Activated T-cell treated with anti-CD3 and anti-CD28 coated beads, Interleukin-2, amount 50 U/mL, for 4 hours (primary cell): ENCODE measurements at regions not wholly inside any gene's neighbourhood (a gene's known extent, or its start where the extent isn't known, plus 50 kb on each side); places are given as distances from the start of the nearest gene placed in this dataset.

Source experiments
- ATAC-seq, 2 donors: fragments of 200-7000 bp; cut with Tn5 transposase; one replicate each; pipeline ENCODE4 v1.10.0; 2021
- DNase-seq: peaks from one replicate; pipeline ENCODE4 v3.0.0-alpha.2; 2020
- H3K27me3 Mint-ChIP-seq: one replicate; pipeline ENCODE4 v1.8.0; 2021; ENCODE audit warnings: low read depth, mixed read lengths
- H3K36me3 Mint-ChIP-seq: one replicate; pipeline ENCODE4 v1.8.0; 2022; ENCODE audit warnings: mixed read lengths; ENCODE audit not compliant: insufficient read depth
- H3K4me1 Mint-ChIP-seq: one replicate; pipeline ENCODE4 v1.8.0; 2021; ENCODE audit warnings: low read depth, mixed read lengths
- H3K4me3 Mint-ChIP-seq: one replicate; pipeline ENCODE4 v1.8.0; 2021; ENCODE audit warnings: mild to moderate bottlenecking, moderate library complexity, mixed read lengths
- H3K9me3 Mint-ChIP-seq: one replicate; pipeline ENCODE4 v1.8.0; 2021; ENCODE audit warnings: mixed read lengths

DNA sequence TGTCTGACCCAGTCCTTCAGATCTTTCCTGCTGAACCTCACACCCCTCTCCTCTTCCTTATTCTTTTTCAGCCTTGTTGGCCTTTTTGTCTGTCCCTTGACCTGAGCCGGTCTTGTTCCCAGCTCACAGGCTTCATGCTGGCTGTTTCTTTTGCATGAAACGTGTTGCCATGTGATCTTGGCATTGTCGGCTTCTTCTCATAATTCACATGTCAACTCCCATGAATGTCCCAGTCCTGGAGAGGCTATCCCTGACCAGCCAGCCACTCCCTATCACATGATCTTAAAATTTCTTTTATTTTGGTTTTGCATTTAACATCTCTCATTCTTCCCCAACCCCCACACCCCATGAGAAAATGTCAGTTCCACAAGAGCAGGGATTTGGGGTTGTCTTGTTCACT lies 131.2 kb upstream of the TSHZ2 start:
- Mint-ChIP-seq H3K9me3 (no peaks in the 10 kb centered on the region), H3K4me3 (no peak overlapping the region), H3K36me3 (no peaks in the 10 kb centered on the region), H3K4me1 (peaks cover 2% of the 10 kb centered on the region), H3K27me3 (peaks cover 4% of the 10 kb centered on the region)
- DNase-seq = no peak
- ATAC-seq = no peak

DNA sequence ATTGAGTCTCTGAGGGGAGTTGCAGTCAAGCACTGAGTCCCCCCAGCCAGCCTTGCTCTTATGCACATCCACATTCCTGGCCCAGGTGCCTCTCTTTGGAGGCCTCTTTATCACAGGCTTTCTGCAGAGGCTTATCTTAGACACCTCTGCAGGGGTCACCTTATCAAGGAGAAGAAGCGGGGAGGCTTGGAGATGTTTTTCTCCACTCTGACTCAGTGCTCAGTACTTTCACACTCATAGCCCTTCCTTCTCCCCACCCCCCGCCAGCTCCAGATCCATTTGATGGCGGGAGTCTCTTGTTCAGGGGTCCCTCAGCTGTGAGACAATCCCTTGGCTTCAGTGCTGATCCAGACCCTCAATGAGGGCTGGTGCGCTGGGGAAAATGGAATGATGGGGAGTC lies 132.1 kb upstream of the TSHZ2 start:
- no peaks in the 10 kb centered on the region for H3K4me1 Mint-ChIP-seq
- H3K9me3 Mint-ChIP-seq = no peaks in the 10 kb centered on the region
- ATAC-seq (no peak), DNase-seq (no peak)
- H3K4me3 Mint-ChIP-seq = no peak overlapping the region
- H3K36me3 Mint-ChIP-seq = no peaks in the 10 kb centered on the region
- peaks cover 4% of the 10 kb centered on the region for H3K27me3 Mint-ChIP-seq

DNA sequence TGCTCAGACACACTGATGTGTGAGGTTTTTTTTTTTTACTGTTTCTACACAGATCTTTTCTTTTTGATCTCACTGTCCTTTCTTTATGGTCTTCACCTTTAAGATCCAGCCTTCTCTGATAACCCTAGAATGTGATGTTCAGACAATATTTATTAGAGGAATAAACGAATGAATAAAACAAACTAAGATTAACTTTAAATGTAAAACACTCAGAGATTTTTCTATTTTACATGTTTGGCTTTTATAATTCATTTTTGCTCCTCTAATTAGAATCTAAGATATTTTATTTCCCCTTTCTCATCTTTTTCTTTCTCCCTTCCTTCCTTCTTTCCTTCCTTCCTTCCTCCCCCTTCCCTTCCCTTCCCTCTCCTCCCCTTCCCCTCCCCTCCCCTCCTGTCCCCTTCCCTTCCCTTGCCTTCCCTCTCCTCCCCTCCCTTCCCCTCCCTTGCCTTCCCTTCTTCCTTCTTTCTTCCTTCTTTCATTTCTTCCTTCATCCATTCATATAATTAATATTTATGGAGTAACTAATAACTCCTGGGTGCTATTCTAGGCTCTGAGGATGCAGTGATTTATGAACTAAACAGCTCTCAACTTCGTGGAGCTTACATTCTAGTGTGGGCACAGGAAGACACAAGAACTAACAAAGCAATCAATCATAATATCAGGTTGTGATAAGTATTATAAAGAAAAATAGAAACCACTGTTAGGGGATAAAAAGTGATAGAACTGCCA lies 133.5 kb upstream of the TSHZ2 start:
- H3K36me3 Mint-ChIP-seq = no peaks in the 10 kb centered on the region
- ATAC-seq (no peak), DNase-seq (no peak)
- no peaks in the 10 kb centered on the region for H3K9me3 Mint-ChIP-seq
- H3K27me3 Mint-ChIP-seq = peaks cover 5% of the 10 kb centered on the region
- no peak overlapping the region for H3K4me3 Mint-ChIP-seq
- H3K4me1 Mint-ChIP-seq = no peaks in the 10 kb centered on the region

DNA sequence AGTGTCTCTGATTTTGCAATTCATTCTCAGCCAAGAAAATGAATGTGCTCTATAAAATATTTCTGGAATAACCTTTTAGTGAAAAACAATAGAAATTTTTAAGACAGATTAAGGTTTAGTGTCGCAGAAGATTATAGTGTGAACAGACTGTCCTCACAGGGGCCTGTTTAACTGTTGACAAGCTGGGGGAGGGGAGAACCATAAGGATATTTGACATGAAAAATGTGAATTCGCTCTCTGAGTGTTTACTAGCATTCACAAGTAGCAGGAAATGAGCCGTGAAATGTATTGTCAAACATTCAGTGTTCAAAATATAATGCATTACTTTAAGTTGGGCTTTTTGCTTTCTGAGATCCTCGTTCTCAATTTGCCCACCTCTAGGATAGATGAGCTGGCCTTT lies 134.8 kb upstream of the TSHZ2 start:
- Mint-ChIP-seq H3K9me3 (no peaks in the 10 kb centered on the region), H3K36me3 (no peaks in the 10 kb centered on the region), H3K4me3 (no peak overlapping the region), H3K4me1 (no peaks in the 10 kb centered on the region), H3K27me3 (peaks cover 2% of the 10 kb centered on the region)
- DNase-seq (no peak), ATAC-seq (no peak)

DNA sequence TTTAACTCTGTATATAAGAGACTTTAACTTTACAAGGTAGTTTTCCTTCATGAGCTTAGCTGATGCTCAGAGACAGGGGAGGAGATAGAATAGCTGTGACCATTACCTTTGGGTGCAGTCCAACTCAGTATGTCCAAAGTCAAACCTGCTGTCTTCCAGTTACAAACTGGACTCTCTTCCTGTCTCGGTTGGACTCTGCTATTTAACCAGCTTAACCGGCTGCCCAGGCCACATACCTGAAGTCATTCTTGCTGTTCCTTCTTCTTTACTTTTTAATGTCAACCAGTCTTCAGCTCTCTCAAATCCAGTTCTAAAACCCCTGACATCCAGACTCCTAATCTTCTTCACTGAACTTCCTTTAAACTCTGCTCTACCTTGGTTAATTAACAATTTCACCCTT lies 138.3 kb upstream of the TSHZ2 start:
- DNase-seq (no peak), ATAC-seq (no peak)
- H3K4me3 Mint-ChIP-seq = no peak overlapping the region
- no peaks in the 10 kb centered on the region for H3K36me3 Mint-ChIP-seq
- H3K27me3 Mint-ChIP-seq = peaks cover 2% of the 10 kb centered on the region
- no peaks in the 10 kb centered on the region for H3K4me1 Mint-ChIP-seq
- peaks cover 7% of the 10 kb centered on the region for H3K9me3 Mint-ChIP-seq

DNA sequence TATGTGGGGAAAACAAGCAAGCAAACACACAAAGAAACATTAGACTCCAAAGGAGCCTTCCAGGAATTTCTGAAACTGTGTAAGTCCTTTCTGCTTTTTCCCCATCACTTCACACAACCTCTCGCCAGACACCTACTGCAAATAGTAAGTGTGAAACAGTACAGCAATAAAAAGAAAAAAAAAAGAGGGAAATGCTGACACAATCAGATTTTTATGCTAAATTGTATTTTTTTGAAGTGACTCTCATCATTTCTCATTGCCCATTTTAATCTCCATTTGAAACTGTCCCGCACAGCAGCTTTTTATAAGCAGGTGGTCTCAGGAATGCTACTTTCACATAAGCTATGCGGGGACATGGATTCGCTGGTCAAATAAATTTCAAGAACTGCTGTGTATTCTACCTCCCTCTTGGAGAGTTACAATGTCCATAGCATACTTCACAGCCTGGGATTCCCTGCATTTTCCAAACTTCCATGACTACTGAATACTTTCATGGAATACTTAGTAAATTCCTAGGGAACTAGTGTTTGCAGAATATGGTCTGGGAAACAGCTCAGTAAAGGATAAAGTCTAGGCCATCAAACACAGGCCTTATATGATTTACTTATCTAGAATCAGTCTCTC lies 139.9 kb upstream of the TSHZ2 start:
- no peak overlapping the region for H3K4me3 Mint-ChIP-seq
- H3K36me3 Mint-ChIP-seq = no peaks in the 10 kb centered on the region
- H3K27me3 Mint-ChIP-seq = peaks cover 2% of the 10 kb centered on the region
- ATAC-seq (no peak), DNase-seq (no peak)
- no peaks in the 10 kb centered on the region for H3K4me1 Mint-ChIP-seq
- peaks cover 7% of the 10 kb centered on the region for H3K9me3 Mint-ChIP-seq

DNA sequence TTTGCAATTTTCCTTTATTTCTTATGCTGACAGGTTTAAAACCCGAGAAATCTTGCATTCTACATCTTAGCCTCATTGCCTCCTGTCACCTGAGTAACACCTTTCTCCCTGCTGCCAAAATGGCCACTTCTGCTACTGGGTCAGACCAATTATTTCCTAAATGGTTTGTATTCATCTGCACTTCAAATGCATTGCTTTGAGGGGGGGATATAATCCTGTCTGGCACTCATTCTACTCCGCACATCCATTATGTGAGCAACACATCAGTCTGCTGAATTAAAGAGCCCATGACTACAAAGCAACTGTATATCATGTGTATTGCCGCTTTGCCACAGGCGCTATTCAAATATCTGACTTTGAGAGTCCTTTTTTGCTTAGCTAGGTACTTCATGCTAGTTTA lies 141.6 kb upstream of the TSHZ2 start:
- ATAC-seq = no peak
- DNase-seq = no peak
- Mint-ChIP-seq H3K4me3 (no peak overlapping the region), H3K4me1 (no peaks in the 10 kb centered on the region), H3K27me3 (peaks cover 2% of the 10 kb centered on the region), H3K9me3 (peaks cover 7% of the 10 kb centered on the region), H3K36me3 (no peaks in the 10 kb centered on the region)

DNA sequence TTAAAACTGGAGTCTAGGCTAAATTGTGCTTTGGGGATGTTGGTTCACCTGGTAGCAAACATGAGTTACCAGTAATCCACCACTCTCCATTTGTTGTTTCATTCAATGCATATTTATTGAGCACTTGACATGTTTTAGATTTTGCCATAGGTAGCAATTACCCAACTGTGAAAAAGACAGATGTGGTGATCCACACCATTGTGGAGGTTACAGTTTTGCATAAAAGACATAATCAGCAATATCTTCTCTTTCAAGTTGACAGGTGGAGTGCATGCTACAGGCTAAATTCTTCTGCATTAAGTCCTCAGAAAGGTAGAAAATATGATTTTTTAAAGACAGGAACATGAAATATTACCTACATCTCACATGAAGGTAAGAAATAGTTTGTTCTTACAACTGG lies 143.0 kb upstream of the TSHZ2 start:
- Mint-ChIP-seq H3K4me1 (peaks cover 5% of the 10 kb centered on the region), H3K36me3 (no peaks in the 10 kb centered on the region), H3K9me3 (peaks cover 7% of the 10 kb centered on the region), H3K4me3 (no peak overlapping the region), H3K27me3 (no peaks in the 10 kb centered on the region)
- ATAC-seq = no peak
- DNase-seq = no peak

DNA sequence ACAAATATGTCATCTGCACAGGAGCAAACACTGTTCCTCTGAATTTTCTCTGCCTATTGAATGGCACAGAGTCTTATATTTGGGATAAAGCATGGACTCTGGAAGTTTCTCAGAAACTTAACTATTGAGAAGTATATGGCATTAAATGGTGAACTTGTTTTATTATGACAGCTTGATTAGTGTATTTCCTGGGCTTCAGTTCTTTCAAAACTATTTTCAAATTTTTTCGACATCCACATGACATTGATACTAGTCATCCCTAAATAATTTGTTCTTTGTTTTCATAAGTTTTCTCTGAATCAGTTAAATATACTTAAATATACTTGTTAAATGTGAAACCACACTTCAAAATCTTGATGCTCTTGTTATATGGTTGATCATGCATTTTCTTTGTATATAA lies 144.0 kb upstream of the TSHZ2 start:
- no peaks in the 10 kb centered on the region for H3K27me3 Mint-ChIP-seq
- DNase-seq (no peak), ATAC-seq (no peak)
- H3K4me3 Mint-ChIP-seq = no peak overlapping the region
- H3K4me1 Mint-ChIP-seq = peaks cover 7% of the 10 kb centered on the region
- no peaks in the 10 kb centered on the region for H3K36me3 Mint-ChIP-seq
- peaks cover 7% of the 10 kb centered on the region for H3K9me3 Mint-ChIP-seq

DNA sequence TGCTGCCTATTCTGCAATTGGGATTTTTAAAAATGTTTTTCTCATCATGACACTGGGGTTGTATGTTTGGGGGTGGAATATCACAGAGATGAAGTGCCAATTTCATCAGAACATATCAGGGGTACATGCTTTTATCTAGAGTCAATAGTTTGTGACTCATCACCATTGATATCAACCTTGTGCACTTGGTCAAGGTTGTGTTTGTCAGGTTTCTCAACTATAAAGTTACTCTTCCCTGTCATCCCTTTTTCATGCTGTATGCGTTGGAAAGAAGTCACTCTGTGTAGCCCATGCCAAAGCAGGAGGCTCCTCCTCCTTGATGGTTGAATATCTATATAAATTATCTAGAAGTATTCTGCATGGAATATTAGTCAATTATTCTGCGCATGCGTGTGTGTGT lies 145.4 kb upstream of the TSHZ2 start:
- no peaks in the 10 kb centered on the region for H3K36me3 Mint-ChIP-seq
- H3K9me3 Mint-ChIP-seq = peaks cover 7% of the 10 kb centered on the region
- no peak for DNase-seq
- H3K4me3 Mint-ChIP-seq = no peak overlapping the region
- no peak for ATAC-seq
- peaks cover 7% of the 10 kb centered on the region for H3K4me1 Mint-ChIP-seq
- no peaks in the 10 kb centered on the region for H3K27me3 Mint-ChIP-seq

DNA sequence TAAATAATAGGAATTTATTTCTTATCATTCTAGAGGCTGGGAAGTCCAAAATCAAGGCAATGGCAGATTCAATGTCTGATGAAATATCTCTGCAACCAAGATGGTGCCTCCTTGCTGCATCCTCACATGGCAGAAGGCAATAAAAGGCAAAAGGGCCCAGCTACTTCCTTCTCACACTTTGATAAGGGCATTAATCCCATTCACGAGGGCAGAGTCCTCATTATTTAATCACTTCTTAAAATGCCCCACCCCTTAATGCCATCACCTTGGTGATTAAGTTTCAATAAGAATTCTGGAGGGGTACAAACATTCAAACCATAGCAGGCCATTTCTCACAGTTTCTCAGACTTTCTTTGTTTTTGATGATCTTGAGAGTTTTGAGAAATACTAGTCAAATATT lies 145.8 kb upstream of the TSHZ2 start:
- Mint-ChIP-seq H3K36me3 (no peaks in the 10 kb centered on the region), H3K9me3 (peaks cover 7% of the 10 kb centered on the region), H3K27me3 (no peaks in the 10 kb centered on the region), H3K4me3 (no peak overlapping the region), H3K4me1 (peaks cover 7% of the 10 kb centered on the region)
- no peak for ATAC-seq
- DNase-seq = no peak

DNA sequence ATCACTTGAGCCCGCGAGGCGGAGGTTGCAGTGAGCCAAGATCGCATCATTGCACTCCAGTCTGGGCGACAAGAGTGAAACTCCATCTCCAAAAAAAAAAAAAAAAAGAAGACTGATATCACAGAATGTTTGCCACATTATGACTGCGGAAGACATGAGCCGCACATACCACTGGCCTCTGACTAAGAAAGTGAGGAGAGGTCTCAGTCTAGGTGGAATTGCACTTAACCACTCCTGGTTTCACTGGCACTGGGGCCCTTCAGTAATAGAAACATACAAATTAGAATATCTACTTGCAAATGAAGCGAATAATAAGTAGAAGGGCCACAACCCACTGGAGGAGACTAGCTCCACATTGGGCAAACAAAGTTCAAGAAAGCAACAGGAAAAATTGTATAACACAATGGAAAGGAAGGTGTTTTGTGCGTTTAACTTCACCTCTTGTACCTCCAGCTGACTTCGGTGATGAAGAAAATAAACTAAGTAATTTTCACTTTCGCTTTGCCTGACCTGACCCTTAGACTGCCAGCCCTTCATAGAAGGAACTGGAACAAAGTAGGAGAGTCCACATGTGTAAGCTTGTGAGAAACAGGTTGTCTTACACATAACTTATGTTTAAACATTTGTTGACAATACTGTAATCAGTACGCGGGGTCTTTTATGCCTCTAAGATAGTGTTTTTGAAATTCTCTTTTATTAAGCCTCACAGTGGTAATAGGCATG lies 147.5 kb upstream of the TSHZ2 start:
- peaks cover 7% of the 10 kb centered on the region for H3K4me1 Mint-ChIP-seq
- H3K27me3 Mint-ChIP-seq = no peaks in the 10 kb centered on the region
- peaks cover 2% of the 10 kb centered on the region for H3K9me3 Mint-ChIP-seq
- H3K4me3 Mint-ChIP-seq = no peak overlapping the region
- no peak for DNase-seq
- H3K36me3 Mint-ChIP-seq = no peaks in the 10 kb centered on the region
- no peak for ATAC-seq

DNA sequence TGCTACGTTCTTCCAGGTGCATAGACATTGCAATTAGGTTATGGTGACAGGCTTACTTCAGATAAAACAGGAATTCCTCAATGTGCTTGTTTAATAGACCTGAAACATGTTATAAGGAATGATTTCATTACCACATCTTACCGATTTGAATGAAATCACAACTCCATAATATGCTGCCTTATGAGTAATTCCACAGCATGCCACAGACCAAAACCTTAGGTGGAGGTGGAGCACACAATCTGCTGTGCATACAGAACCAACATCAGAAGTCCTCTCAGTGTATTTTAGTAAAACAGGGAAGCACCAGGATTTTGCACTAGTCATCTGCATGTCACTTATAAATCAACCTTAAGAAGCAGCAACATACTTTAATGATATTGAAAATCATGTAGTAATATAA lies 148.9 kb upstream of the TSHZ2 start:
- H3K36me3 Mint-ChIP-seq = no peaks in the 10 kb centered on the region
- H3K9me3 Mint-ChIP-seq = no peaks in the 10 kb centered on the region
- peaks cover 7% of the 10 kb centered on the region for H3K4me1 Mint-ChIP-seq
- no peak overlapping the region for H3K4me3 Mint-ChIP-seq
- ATAC-seq (no peak), DNase-seq (no peak)
- H3K27me3 Mint-ChIP-seq = peaks cover 4% of the 10 kb centered on the region

DNA sequence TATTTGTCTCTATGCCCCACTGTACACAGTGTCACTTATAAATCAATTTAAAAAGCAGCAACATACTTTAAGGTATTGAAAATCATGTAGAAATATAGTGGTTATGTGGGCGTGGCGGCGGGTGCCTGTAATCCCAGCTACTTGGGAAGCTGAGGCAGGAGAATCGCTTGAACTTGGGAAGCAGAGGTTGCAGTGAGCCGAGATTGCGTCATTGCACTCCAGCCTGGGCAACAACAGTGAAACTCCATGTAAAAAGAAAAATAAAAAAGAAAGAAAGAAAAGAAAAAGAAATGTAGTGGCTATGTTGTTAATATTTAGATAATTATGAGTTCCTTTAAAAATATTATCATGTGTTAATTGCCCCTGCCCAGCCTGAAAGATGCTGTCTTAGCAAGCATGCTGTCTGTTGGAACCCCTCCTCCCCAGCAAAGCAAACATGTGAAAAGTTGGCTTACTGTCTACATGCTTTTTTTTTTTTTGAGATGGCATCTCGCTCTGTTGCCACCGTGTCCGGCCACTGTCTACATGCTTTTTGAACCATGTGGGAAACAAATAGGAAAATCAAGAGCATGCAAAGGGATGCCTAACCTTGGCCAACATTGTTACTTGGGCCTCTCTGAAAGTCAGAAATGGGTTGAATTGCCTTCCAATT lies 151.4 kb upstream of the TSHZ2 start:
- Mint-ChIP-seq H3K27me3 (peaks cover 4% of the 10 kb centered on the region), H3K4me1 (peaks cover 7% of the 10 kb centered on the region)
- no peak for ATAC-seq

More for the DNA sequence above, 151.4 kb upstream of the TSHZ2 start:
- no peak overlapping the region for H3K4me3 Mint-ChIP-seq
- no peaks in the 10 kb centered on the region for H3K36me3 Mint-ChIP-seq
- DNase-seq = no peak
- no peaks in the 10 kb centered on the region for H3K9me3 Mint-ChIP-seq
